WTC11 (cell line): ENCODE measurements at regions not wholly inside any gene's neighbourhood (a gene's known extent, or its start where the extent isn't known, plus 50 kb on each side); places are given as distances from the start of the nearest gene placed in this dataset.
A peak's percentile ranks its signal among the peaks of the same experiment; 100 is the strongest.

Experiments
- ATAC-seq: fragments of 200-7000 bp; cut with Tn5 transposase; 2 replicates; pipeline ENCODE4 v1.10.0; 2021; ENCODE audit warnings: mild to moderate bottlenecking, moderate library complexity
- CTCF ChIA-PET: fragments of 300-600 bp; sonication (Branson Sonifier 250); formaldehyde crosslinking; loops from one replicate; lab custom pipeline; 2021; ENCODE audit warnings: antibody characterized with exemption; lab: Charles Lee
- POLR2A ChIA-PET: fragments of 350-600 bp; sonication (Branson Sonifier 250); formaldehyde crosslinking; loops from one replicate; lab custom pipeline; 2021; ENCODE audit warnings: antibody characterized with exemption; lab: Charles Lee
- DNase-seq: peaks from one replicate; pipeline ENCODE4 v3.0.0; 2021; ENCODE audit warnings: low spot score
- H3K27ac Mint-ChIP-seq: 2 replicates; pipeline ENCODE4 v1.8.0; 2021; ENCODE audit warnings: mixed read lengths
- H3K27me3 Mint-ChIP-seq: 2 replicates; pipeline ENCODE4 v1.8.0; 2021; ENCODE audit warnings: low read depth, mild to moderate bottlenecking, moderate library complexity, mixed read lengths
- H3K36me3 Mint-ChIP-seq: 2 replicates; pipeline ENCODE4 v1.8.0; 2021; ENCODE audit warnings: mixed read lengths
- H3K4me1 Mint-ChIP-seq: 2 replicates; pipeline ENCODE4 v1.8.0; 2022; ENCODE audit warnings: mixed read lengths
- H3K4me3 Mint-ChIP-seq: 2 replicates; pipeline ENCODE4 v1.8.0; 2021; ENCODE audit warnings: mild to moderate bottlenecking, moderate library complexity, mixed read lengths
- H3K9me3 Mint-ChIP-seq: 2 replicates; pipeline ENCODE4 v1.8.0; 2021; ENCODE audit warnings: mixed read lengths
- AFF4 ChIP-seq: sonication (generic); formaldehyde crosslinking; IDR thresholded peaks from 2 replicates; pipeline ENCODE4 v1.8.1; 2023; ENCODE audit warnings: mild to moderate bottlenecking, missing genetic modification reagents, borderline replicate concordance
- AR ChIP-seq: fragments of 250-450 bp; sonication (Bioruptor Pico); IDR thresholded peaks from 2 replicates; pipeline ENCODE4 v1.9.0; 2021; ENCODE audit warnings: mild to moderate bottlenecking
- ARID4B ChIP-seq: sonication (generic); formaldehyde crosslinking; IDR thresholded peaks from 2 replicates; pipeline ENCODE4 v1.8.0; 2023; ENCODE audit warnings: missing genetic modification reagents, mild to moderate bottlenecking, borderline replicate concordance
- ATF1 ChIP-seq: sonication (generic); formaldehyde crosslinking; IDR thresholded peaks from 2 replicates; pipeline ENCODE4 v1.8.1; 2023; ENCODE audit warnings: mild to moderate bottlenecking, moderate library complexity, missing genetic modification reagents
- ATF2 ChIP-seq: sonication (generic); formaldehyde crosslinking; IDR thresholded peaks from 2 replicates; pipeline ENCODE4 v1.8.1; 2022; ENCODE audit warnings: low read depth, missing genetic modification reagents, borderline replicate concordance
- ATF6 ChIP-seq: sonication (generic); formaldehyde crosslinking; IDR thresholded peaks from 2 replicates; pipeline ENCODE4 v1.8.1; 2023; ENCODE audit warnings: mild to moderate bottlenecking, missing genetic modification reagents
- ELF4 ChIP-seq: sonication (generic); formaldehyde crosslinking; IDR thresholded peaks from 2 replicates; pipeline ENCODE4 v1.8.1; 2022; ENCODE audit warnings: low read depth, mild to moderate bottlenecking, moderate library complexity, missing genetic modification reagents
- ESRRA ChIP-seq: sonication (generic); formaldehyde crosslinking; IDR thresholded peaks from 2 replicates; pipeline ENCODE4 v1.8.1; 2022; ENCODE audit warnings: mild to moderate bottlenecking, missing genetic modification reagents, borderline replicate concordance
- FOXP1 ChIP-seq: sonication (generic); formaldehyde crosslinking; IDR thresholded peaks from 2 replicates; pipeline ENCODE4 v1.8.0; 2022; ENCODE audit warnings: missing genetic modification reagents, mild to moderate bottlenecking, moderate library complexity, borderline replicate concordance
- GRHL2 ChIP-seq: fragments of 250-450 bp; sonication (Bioruptor Pico); IDR thresholded peaks from 2 replicates; pipeline ENCODE4 v1.8.0; 2022; ENCODE audit warnings: mild to moderate bottlenecking, moderate library complexity; ENCODE audit not compliant: insufficient replicate concordance, severe bottlenecking
- IRF1 ChIP-seq: sonication (generic); formaldehyde crosslinking; IDR thresholded peaks from 2 replicates; pipeline ENCODE4 v1.8.0; 2023; ENCODE audit warnings: missing genetic modification reagents
- JUN ChIP-seq: sonication (generic); formaldehyde crosslinking; IDR thresholded peaks from 2 replicates; pipeline ENCODE4 v1.8.0; 2023; ENCODE audit warnings: mild to moderate bottlenecking, missing genetic modification reagents
- NFYB ChIP-seq: sonication (generic); formaldehyde crosslinking; conservative IDR thresholded peaks from 2 replicates; pipeline ENCODE4 v1.8.0; 2022; ENCODE audit warnings: low read depth, missing genetic modification reagents
- OVOL2 ChIP-seq: fragments of 250-450 bp; sonication (Bioruptor Pico); IDR thresholded peaks from 2 replicates; pipeline ENCODE4 v1.9.0; 2021; ENCODE audit warnings: mild to moderate bottlenecking, borderline replicate concordance
- RELA ChIP-seq: sonication (generic); formaldehyde crosslinking; IDR thresholded peaks from 2 replicates; pipeline ENCODE4 v1.8.1; 2022; ENCODE audit warnings: missing genetic modification reagents, mild to moderate bottlenecking, borderline replicate concordance
- ZNF232 ChIP-seq: sonication (generic); formaldehyde crosslinking; IDR thresholded peaks from 2 replicates; pipeline ENCODE4 v1.8.0; 2022; ENCODE audit warnings: mild to moderate bottlenecking, missing genetic modification reagents
- ZNF396 ChIP-seq: fragments of 250-450 bp; sonication (Bioruptor Pico); IDR thresholded peaks from 2 replicates; pipeline ENCODE4 v1.8.0; 2021; ENCODE audit warnings: mild to moderate bottlenecking, moderate library complexity, borderline replicate concordance

- H3K36me3 Mint-ChIP-seq: no peaks in the 10 kb centered on the region
- CTCF ChIA-PET: interaction anchor here (1.4 kb wide), 1 partner anchor 240 kb away, joined by 5 read pairs; no protein-coding TSS in a partner anchor
These were observed 811.0 kb downstream of the METTL15 start for GRCh38 chr11:28919194-28919593.

GRCh38 chr11:28913883-28914282 is 805.7 kb downstream of the METTL15 start:
- ATAC-seq (no peak), DNase-seq (no peak)
- POLR2A ChIA-PET: no interaction called here
- H3K4me1 Mint-ChIP-seq: peaks cover 10% of the 10 kb centered on the region
- no peak for TF ChIP-seq ATF1 (CRISPR knock-in tag)
- TF ChIP-seq OVOL2 (CRISPR knock-in tag): no peak
- TF ChIP-seq GRHL2 (CRISPR knock-in tag): no peak
- no peak for TF ChIP-seq ARID4B (CRISPR knock-in tag)
- no peak for TF ChIP-seq NFYB (CRISPR knock-in tag)
- no peak for TF ChIP-seq AR (CRISPR knock-in tag)
- no peak for TF ChIP-seq ZNF232 (CRISPR knock-in tag)
- no peak for TF ChIP-seq ESRRA (CRISPR knock-in tag)
- TF ChIP-seq FOXP1 (CRISPR knock-in tag): no peak
- no peak for TF ChIP-seq AFF4
- TF ChIP-seq JUN: no peak
- TF ChIP-seq ELF4 (CRISPR knock-in tag): no peak
- no peak for TF ChIP-seq ATF6 (CRISPR knock-in tag)
- no peaks in the 10 kb centered on the region for H3K36me3 Mint-ChIP-seq
- no peak overlapping the region for H3K4me3 Mint-ChIP-seq
- no peak overlapping the region for H3K27ac Mint-ChIP-seq
- no peaks in the 10 kb centered on the region for H3K9me3 Mint-ChIP-seq
- H3K27me3 Mint-ChIP-seq: no peaks in the 10 kb centered on the region
- CTCF ChIA-PET: no interaction called here

More at GRCh38 chr11:28919194-28919593, 811.0 kb downstream of the METTL15 start:
- Mint-ChIP-seq H3K4me1 (peaks cover 21% of the 10 kb centered on the region), H3K27ac (no peak overlapping the region), H3K4me3 (no peak overlapping the region), H3K9me3 (no peaks in the 10 kb centered on the region), H3K27me3 (no peaks in the 10 kb centered on the region)
- DNase-seq (no peak), ATAC-seq (peak; percentile 30; the same call in 1 of the 2 replicates)
- TF ChIP-seq ATF2 (CRISPR knock-in tag): no peak
- no peak for TF ChIP-seq IRF1
- TF ChIP-seq ZNF396 (CRISPR knock-in tag): no peak
- TF ChIP-seq RELA (CRISPR knock-in tag): no peak
- POLR2A ChIA-PET: no interaction called here
